Left cardiac atrium (tissue), 4 donors: ENCODE measurements at regions not wholly inside any gene's neighbourhood (a gene's known extent, or its start where the extent isn't known, plus 50 kb on each side); places are given as distances from the start of the nearest gene placed in this dataset.
"Not testable (repeated sequence)": the region's sequence is repeated elsewhere in the genome, so short reads cannot be mapped to it uniquely, and the experiment has no call there.

Source experiments
- ATAC-seq, 2 donors: fragments of 200-7000 bp; cut with Tn5 transposase; one replicate each; pipeline ENCODE4 v1.9.1; 2020; ENCODE audit warnings: mild to moderate bottlenecking in 2 of 2, moderate library complexity in 2 of 2
- DNase-seq: peaks from one replicate; pipeline ENCODE4 v3.0.0-alpha.2; 2020
- intact Hi-C, 2 donors: fragments of 100-400 bp; cut with DNase I; formaldehyde crosslinking; loops; one replicate each; pipeline versions ENCODE4 v1.14.1 to v1.15.1; 2022 to 2023
- donor health status: DM: no; HTN: yes; CAD: no.
- donor health status: DM: no; HTN: yes; CAD: no; lungs with severe emphysema.
- donor health status: DM: yes; HTN: yes; CAD: no.
- donor health status: Dilated cardiomyopathy.

DNA sequence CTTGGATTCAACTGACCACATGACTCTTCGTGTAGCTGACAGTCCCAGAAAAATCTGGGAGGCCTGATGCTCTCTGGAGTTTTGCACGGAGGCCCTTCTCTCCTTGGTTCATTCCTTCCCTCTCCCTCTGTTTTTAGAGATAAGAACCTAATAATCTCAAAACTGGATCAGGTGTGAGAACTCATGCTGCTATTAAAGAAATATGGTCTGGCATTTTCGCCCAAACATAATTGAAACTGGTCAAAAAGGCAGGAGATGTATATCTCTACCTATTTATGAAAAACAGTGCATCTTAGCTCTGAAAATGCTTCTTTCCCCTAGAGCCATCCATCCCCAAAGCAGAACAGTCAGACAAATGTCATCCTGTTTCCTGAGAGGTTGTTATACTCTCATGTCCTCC, 397.5 kb downstream of the PRELID2 start:
- intact Hi-C loops = no loop called here
- ATAC-seq = no peak
- DNase-seq = no peak

GRCh38 chr5:145433077-145433476, 402.1 kb downstream of the PRELID2 start:
- DNase-seq (no peak), ATAC-seq (no peak)
- intact Hi-C loops = no loop called here

- no peak for ATAC-seq
- intact Hi-C loops = no loop called here
- DNase-seq = no peak
Observed at GRCh38 chr5:145429170-145429569, 406.0 kb downstream of the PRELID2 start.

- intact Hi-C loops = no loop called here
- DNase-seq (no peak), ATAC-seq (no peak)
Observed at GRCh38 chr5:145408048-145408341, 427.1 kb downstream of the PRELID2 start.

GRCh38 chr5:145407300-145408047, 427.7 kb downstream of the PRELID2 start:
- ATAC-seq (no peak), DNase-seq (no peak)
- intact Hi-C loops = no loop called here

DNA sequence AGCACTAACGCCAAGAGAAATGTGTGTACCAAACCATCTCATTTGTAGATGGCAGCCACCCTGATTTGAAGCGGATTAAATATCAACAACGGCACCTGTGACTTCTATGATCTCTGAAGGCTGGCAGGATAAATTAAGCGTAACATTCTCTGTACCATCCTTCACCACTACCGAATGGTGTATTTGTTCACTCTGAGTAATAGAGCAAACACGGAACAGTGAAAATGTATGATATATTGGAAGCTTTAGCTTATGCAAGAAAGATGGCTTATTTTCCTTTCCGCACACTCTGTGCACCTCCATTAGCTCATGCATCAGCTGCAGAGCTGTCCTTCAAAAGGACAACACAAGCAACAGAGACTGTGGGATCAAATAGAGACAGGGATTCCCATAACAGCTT, 431.1 kb downstream of the PRELID2 start:
- intact Hi-C loops = no loop called here

DNA sequence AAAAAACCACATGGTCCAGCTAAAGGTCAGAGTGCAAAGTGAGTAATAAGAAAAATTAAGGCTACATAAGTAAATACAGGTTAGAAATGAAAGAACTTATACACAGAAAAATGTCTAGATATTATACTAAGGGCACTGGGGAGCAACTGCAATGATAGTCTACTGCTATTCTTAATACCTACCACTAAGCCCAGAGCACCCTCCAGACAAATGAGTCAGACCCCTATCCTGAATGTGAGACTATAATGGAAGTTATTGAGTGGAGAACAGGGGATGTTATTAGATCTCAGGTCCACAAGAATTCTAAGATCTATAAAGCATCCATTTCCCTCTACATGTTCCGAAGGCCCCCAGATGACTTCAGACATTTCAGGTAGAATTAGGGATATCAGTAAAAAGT, 438.3 kb downstream of the PRELID2 start:
- DNase-seq (no peak), ATAC-seq (no peak)
- intact Hi-C loops = no loop called here

More for the DNA sequence above, 431.1 kb downstream of the PRELID2 start:
- DNase-seq (no peak), ATAC-seq (no peak)

DNA sequence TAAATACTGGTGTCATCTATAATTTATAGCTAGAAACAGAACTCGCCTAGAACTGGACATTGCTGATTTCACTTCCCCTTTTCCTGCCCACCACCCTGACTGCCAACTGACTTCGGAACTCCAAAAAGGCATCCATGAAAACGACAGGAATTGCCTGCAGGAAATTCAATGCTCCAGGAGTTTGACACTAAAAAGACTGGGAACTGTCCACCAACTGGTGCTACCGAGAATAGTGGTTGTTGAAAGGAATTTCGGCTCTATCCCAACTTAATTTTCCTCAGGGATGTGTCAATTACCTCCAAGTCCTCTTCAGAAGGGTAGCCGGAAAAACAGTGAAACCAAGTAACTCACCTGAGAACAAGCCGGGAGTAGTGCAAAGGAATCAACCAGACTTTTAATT, 440.0 kb downstream of the PRELID2 start:
- ATAC-seq, DNase-seq, intact Hi-C loops: not testable (repeated sequence)

- intact Hi-C loops = no loop called here
- no peak for ATAC-seq
- no peak for DNase-seq
Observed at GRCh38 chr5:145393426-145393825, 441.7 kb downstream of the PRELID2 start.

DNA sequence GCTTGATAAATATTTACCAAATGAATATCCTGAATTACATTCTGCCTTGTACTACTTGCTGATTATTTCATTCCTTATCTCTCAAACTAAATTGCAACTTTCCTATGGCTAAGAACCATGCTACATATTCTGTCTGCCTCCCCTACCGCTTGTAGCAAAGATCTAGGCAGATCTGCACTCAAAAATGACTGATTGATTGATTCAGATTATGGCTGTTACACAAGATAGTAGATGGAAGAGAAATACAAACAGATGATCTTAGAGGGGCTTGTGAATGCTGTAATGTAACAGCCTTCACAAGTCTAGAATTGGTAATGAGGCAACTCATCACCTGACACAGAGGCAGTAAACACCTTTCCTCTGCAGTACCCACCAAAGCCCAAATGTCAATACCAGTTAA, 446.1 kb downstream of the PRELID2 start:
- intact Hi-C loops = no loop called here
- no peak for ATAC-seq

GRCh38 chr5:145385276-145385675, 449.9 kb downstream of the PRELID2 start:
- DNase-seq (no peak), ATAC-seq (no peak)
- intact Hi-C loops = no loop called here

More for the DNA sequence above, 446.1 kb downstream of the PRELID2 start:
- no peak for DNase-seq

GRCh38 chr5:145378226-145378625, 456.9 kb downstream of the PRELID2 start:
- DNase-seq (no peak), ATAC-seq (no peak)
- intact Hi-C loops = no loop called here

DNA sequence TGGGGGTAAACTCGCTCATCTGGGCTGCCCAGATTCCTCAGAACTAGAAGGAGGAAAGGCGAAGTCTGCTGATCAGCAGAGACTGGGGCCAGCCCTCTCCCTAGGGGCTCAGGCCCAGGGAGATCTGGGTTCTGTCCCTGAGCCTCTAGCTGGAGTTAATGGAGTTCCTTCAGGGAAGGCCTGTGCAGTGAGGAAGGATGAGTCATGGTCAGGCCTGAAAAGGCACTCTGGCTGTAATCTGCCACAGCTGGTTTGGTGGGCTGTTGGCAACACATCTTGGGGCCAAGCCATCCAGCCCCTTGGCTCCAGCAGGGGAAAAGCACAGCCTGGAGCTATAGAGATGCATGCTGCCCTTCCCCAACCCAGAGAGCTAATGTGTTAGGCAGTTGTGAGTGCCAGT, 459.6 kb downstream of the PRELID2 start:
- intact Hi-C loops = no loop called here
- ATAC-seq (no peak), DNase-seq (no peak)

DNA sequence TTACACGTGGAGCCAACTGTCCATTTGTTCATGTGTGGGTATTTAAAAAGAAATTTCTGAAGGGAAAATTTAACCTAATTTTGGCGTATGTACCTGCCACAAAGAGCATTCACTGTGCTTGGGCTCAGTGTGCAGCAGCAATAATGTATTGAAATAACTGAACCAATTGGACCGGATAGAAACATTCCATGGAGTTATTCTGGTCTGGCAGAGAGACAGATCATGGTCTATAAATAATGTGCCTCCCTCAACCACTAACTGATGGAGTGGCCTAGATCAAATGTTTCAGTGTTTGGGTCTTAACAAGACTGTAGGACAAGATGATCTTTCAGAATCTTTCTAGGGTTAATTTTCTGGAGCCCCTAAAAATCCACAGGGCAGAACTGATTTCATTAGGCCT, 469.7 kb downstream of the PRELID2 start:
- intact Hi-C loops = no loop called here
- ATAC-seq (peak in 1 of 2 donors; percentile 34), DNase-seq (no peak)

DNA sequence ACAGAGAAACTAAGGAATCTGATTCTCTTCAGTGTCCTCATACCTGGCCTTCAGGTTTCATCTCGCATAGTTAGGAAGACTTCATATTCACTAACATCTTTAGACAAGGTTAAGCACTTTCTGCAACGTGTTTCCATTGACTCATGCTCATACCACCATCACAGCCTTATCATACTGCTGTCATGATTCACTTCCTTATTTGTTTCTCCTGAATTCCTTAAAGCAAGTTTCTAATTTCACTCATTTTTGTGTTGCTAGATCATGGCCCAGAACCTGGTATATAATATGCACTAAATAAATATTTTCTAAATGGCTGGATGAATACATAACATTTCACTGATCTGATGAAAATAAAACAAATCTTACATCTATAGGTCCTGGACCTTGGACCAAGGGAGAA, 472.9 kb downstream of the PRELID2 start:
- intact Hi-C loops = no loop called here
- peak in 1 of 2 donors; percentile 91 for ATAC-seq
- DNase-seq = no peak

- no peak for ATAC-seq
- no peak for DNase-seq
- intact Hi-C loops = no loop called here
Observed at GRCh38 chr5:145360936-145361335, 474.2 kb downstream of the PRELID2 start.

DNA sequence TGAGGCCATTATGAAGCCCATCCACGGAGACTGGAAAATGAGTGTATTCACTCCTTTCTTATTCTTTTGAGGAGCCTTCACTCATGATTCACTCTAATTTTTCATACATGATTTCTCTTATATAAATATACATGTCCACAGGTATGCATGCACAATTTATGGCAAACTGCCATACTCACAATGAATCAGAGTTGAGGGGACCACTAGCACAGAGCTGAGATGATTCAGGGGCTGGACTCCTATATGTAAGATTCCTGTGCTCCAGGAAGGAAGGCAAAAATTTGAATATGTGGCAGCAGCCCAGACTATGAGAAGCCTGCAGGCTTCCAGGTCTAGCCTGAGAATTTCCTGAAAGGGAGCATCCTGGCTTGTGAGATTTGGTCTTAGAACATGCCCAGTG, 484.6 kb downstream of the PRELID2 start:
- DNase-seq (no peak), ATAC-seq (no peak)
- intact Hi-C loops = no loop called here

- intact Hi-C loops = no loop called here
- no peak for DNase-seq
- peak; percentile 47 to 55 for ATAC-seq
Observed at GRCh38 chr5:145347026-145347616, 488.0 kb downstream of the PRELID2 start.

- no peak for ATAC-seq
- intact Hi-C loops = no loop called here
Observed at GRCh38 chr5:145345511-145346287, 489.4 kb downstream of the PRELID2 start.

GRCh38 chr5:145341842-145342241, 493.3 kb downstream of the PRELID2 start:
- intact Hi-C loops = no loop called here
- no peak for DNase-seq
- no peak for ATAC-seq

More at GRCh38 chr5:145345511-145346287, 489.4 kb downstream of the PRELID2 start:
- no peak for DNase-seq

DNA sequence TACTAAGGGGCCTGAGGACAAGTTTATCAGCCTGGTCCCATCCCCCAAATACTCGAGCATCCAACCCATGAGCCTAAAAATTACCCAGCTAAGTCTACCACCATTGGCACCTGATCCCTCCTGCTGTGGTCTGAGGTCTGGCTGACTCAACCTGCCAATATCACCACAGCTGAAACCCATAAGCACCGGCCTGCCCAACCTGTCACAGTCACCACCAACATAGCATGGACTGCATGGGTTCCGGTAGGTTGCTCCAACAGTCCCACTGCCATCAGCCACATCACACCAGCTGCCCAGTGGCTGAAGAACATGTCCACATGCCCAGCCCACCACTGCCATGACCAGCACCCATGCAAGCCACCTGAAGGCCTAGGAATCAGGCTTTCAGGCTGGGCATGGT, 495.0 kb downstream of the PRELID2 start:
- ATAC-seq = no peak

More for the DNA sequence above, 495.0 kb downstream of the PRELID2 start:
- DNase-seq = no peak
- intact Hi-C loops = no loop called here
